Prostate gland (tissue), 2 donors: ENCODE measurements at regions not wholly inside any gene's neighbourhood (a gene's known extent, or its start where the extent isn't known, plus 50 kb on each side); places are given as distances from the start of the nearest gene placed in this dataset.

Experiments
- DNase-seq: peaks from one replicate; pipeline ENCODE4 v3.0.0-alpha.2; 2019; ENCODE audit warnings: low spot score
- H3K27ac ChIP-seq, 2 donors: fragments of 200-600 bp; sonication (generic); 2 replicates each; pipeline ENCODE4 v1.5.1; 2017 to 2019
- H3K27me3 ChIP-seq: fragments of 200-600 bp; sonication (generic); replicated peaks from 2 replicates; pipeline ENCODE4 v1.5.1; 2019; ENCODE audit not compliant: insufficient read depth
- H3K36me3 ChIP-seq, 2 donors: fragments of 200-600 bp; sonication (generic); 1 replicate in 1 of 2; 2 replicates in 1 of 2; pipeline versions ENCODE4 v1.5.1 to v1.8.1; 2017 to 2019
- H3K4me1 ChIP-seq: fragments of 200-600 bp; sonication (generic); replicated peaks from 2 replicates; pipeline ENCODE4 v1.5.1; 2019
- H3K4me3 ChIP-seq, 2 donors: fragments of 200-600 bp; sonication (generic); 2 replicates each; pipeline ENCODE4 v1.5.1; 2017 to 2019
- H3K9me3 ChIP-seq: fragments of 200-600 bp; sonication (generic); 2 replicates; pipeline ENCODE4 v1.5.1; 2017
- CTCF ChIP-seq, 4 experiments: fragments of 200-600 bp in 2 of 4; fragments of 450-650 bp in 2 of 4; sonication (generic) in 2 of 4; IDR thresholded peaks; 1 replicate in 3 of 4; 2 replicates in 1 of 4; pipeline ENCODE4 v1.5.1; 2016 to 2019; ENCODE audit warnings: antibody characterized with exemption in 4 of 4, mild to moderate bottlenecking in 2 of 4, moderate library complexity in 2 of 4
- POLR2A ChIP-seq: fragments of 450-650 bp; IDR thresholded peaks from one replicate; pipeline ENCODE4 v1.6.1; 2016; ENCODE audit warnings: antibody characterized with exemption, mild to moderate bottlenecking
- POLR2AphosphoS5 ChIP-seq: sonication (generic); formaldehyde crosslinking; IDR thresholded peaks from one replicate; pipeline ENCODE4 v1.6.1; 2017; ENCODE audit warnings: antibody characterized with exemption
- WGBS: methylation state at CpG from one replicate; pipeline ENCODE4 v1.1.5; 2018; 5-methylcytosine and 5-hydroxymethylcytosine counted together
- intact Hi-C: fragments of 100-400 bp; cut with DNase I; formaldehyde crosslinking; loops from one replicate; pipeline ENCODE4 v1.14.2; 2022

GRCh38 chr12:34343345-34343744, 321.0 kb downstream of the ALG10 start:
- 73% methylated on average over 22 of the region's 22 CpGs for WGBS
- intact Hi-C loops, result no loop called here
- no peaks in the 10 kb centered on the region for H3K4me1 ChIP-seq
- H3K27me3 ChIP-seq, result no peaks in the 10 kb centered on the region
- TF ChIP-seq POLR2AphosphoS5, result no peak
- TF ChIP-seq CTCF (IDR thresholded peaks at IDR 0.05), result no peak
- no peak for TF ChIP-seq POLR2A
- no peak overlapping the region for H3K4me3 ChIP-seq
- H3K27ac ChIP-seq, result no peak overlapping the region
- H3K9me3 ChIP-seq, result no peaks in the 10 kb centered on the region
- DNase-seq, result no peak
- no peaks in the 10 kb centered on the region for H3K36me3 ChIP-seq

GRCh38 chr12:34343766-34344165, 321.5 kb downstream of the ALG10 start:
- H3K27ac ChIP-seq, result no peak overlapping the region
- no peaks in the 10 kb centered on the region for H3K9me3 ChIP-seq
- intact Hi-C loops, result no loop called here
- no peaks in the 10 kb centered on the region for H3K36me3 ChIP-seq
- no peak for DNase-seq
- 79% methylated on average over 23 of the region's 25 CpGs for WGBS
- H3K4me1 ChIP-seq, result no peaks in the 10 kb centered on the region
- no peak overlapping the region for H3K4me3 ChIP-seq
- no peaks in the 10 kb centered on the region for H3K27me3 ChIP-seq
- TF ChIP-seq CTCF (IDR thresholded peaks at IDR 0.05) (no peak), POLR2AphosphoS5 (no peak), POLR2A (no peak)

GRCh38 chr12:34344851-34345522, 322.7 kb downstream of the ALG10 start:
- Histone ChIP-seq H3K4me1 (no peaks in the 10 kb centered on the region), H3K27ac (no peak overlapping the region), H3K27me3 (no peaks in the 10 kb centered on the region), H3K36me3 (no peaks in the 10 kb centered on the region), H3K4me3 (no peak overlapping the region), H3K9me3 (no peaks in the 10 kb centered on the region)
- no peak for DNase-seq
- TF ChIP-seq CTCF (IDR thresholded peaks at IDR 0.05) (no peak), POLR2A (no peak), POLR2AphosphoS5 (no peak)
- intact Hi-C loops, result no loop called here
- WGBS, result 66% methylated on average over 37 of the region's 37 CpGs

- Histone ChIP-seq H3K36me3 (no peaks in the 10 kb centered on the region), H3K27ac (no peak overlapping the region), H3K9me3 (no peaks in the 10 kb centered on the region), H3K4me1 (no peaks in the 10 kb centered on the region), H3K27me3 (no peaks in the 10 kb centered on the region), H3K4me3 (no peak overlapping the region)
- WGBS, result 54% methylated on average over 31 of the region's 31 CpGs
- TF ChIP-seq CTCF (IDR thresholded peaks at IDR 0.05) (no peak), POLR2A (no peak)
- intact Hi-C loops, result no loop called here
- no peak for DNase-seq
Measured at GRCh38 chr12:34345801-34346200, 323.5 kb downstream of the ALG10 start.

GRCh38 chr12:34346372-34347034, 324.2 kb downstream of the ALG10 start:
- intact Hi-C loops, result no loop called here
- Histone ChIP-seq H3K27ac (no peak overlapping the region), H3K36me3 (no peaks in the 10 kb centered on the region), H3K4me3 (no peak overlapping the region), H3K9me3 (no peaks in the 10 kb centered on the region), H3K4me1 (no peaks in the 10 kb centered on the region), H3K27me3 (no peaks in the 10 kb centered on the region)
- 60% methylated on average over 39 of the region's 39 CpGs for WGBS
- TF ChIP-seq POLR2A (no peak), POLR2AphosphoS5 (no peak), CTCF (IDR thresholded peaks at IDR 0.05) (no peak)
- no peak for DNase-seq
